Right cardiac atrium (tissue), 5 donors: ENCODE measurements at regions not wholly inside any gene's neighbourhood (a gene's known extent, or its start where the extent isn't known, plus 50 kb on each side); places are given as distances from the start of the nearest gene placed in this dataset.

Experiments used
- ATAC-seq, 2 donors: fragments of 200-7000 bp; cut with Tn5 transposase; one replicate each; pipeline versions ENCODE4 v1.8.0 to v1.9.1; 2020; ENCODE audit warnings: moderate library complexity in 2 of 2, mild to moderate bottlenecking in 1 of 2
- DNase-seq, 3 donors: peaks; one replicate each; pipeline ENCODE4 v3.0.0-alpha.2; 2020
- H3K27ac ChIP-seq: one replicate; pipeline ENCODE4 v1.5.1; 2013; ENCODE audit warnings: mild to moderate bottlenecking, low read length, control low read depth, moderate library complexity
- H3K27me3 ChIP-seq: one replicate; pipeline ENCODE4 v1.6.1; 2013; ENCODE audit not compliant: control insufficient read depth, insufficient read depth
- H3K4me1 ChIP-seq: one replicate; pipeline ENCODE4 v1.6.1; 2013; ENCODE audit warnings: low read length; ENCODE audit not compliant: control insufficient read depth, insufficient read depth
- H3K4me3 ChIP-seq: one replicate; pipeline ENCODE4 v1.5.1; 2013; ENCODE audit warnings: low read length, control low read depth
- H3K9me3 ChIP-seq: one replicate; pipeline ENCODE4 v1.6.1; 2013; ENCODE audit warnings: low read length; ENCODE audit not compliant: control insufficient read depth
- WGBS: extraction: QIAGEN DNeasy Blood & Tissue Kit; methylation state at CpG from one replicate; pipeline ENCODE4 v1.1.7; 2013; 5-methylcytosine and 5-hydroxymethylcytosine counted together
- intact Hi-C, 4 donors: fragments of 100-400 bp; cut with DNase I; formaldehyde crosslinking; loops; one replicate each; pipeline versions ENCODE4 v1.11.0 to v1.14.0; 2022 to 2023
- donor health status: healthy with polysubstance abuse.
- donor health status: DM: no; HTN: yes; CAD: no.
- donor health status: DM: no; HTN: no; CAD: no.
- donor health status: DM: no; HTN: yes; CAD: no; lungs with severe emphysema.
- donor health status: DM: yes; HTN: yes; CAD: no.

DNA sequence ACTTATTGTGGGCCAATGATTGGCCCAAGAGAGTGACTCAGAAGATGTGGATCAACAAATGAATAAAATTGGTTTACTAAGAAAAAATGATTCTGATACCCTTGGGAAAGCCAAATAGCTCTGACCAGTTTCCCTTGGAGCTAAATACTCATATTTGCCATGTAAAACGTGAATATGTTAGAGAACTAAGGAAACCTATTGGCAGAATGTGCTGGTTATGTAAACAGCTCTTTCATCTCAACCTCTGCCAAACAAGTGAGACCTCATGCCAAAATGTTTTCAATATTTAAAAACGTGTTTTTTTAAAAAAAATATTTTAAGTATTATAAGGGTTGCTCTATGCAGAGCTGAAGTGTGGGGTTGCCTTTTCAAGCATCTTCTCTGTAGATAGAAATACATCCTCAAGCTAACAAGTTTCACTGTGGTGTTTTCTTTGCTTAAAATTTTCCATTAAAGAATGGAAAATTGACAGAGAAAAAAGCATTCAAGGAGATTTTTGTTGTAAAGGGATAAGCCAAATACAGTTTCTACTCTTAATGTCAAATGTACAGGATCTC lies 186.9 kb upstream of the TUT7 start:
- 50% methylated on average over 2 of the region's 2 CpGs for WGBS
- no peak for ATAC-seq

GRCh38 chr9:86535406-86535915 lies 181.3 kb upstream of the TUT7 start:
- DNase-seq: no peak
- Histone ChIP-seq H3K4me3 (no peak overlapping the region), H3K27me3 (no peaks in the 10 kb centered on the region), H3K9me3 (no peaks in the 10 kb centered on the region), H3K27ac (no peak overlapping the region), H3K4me1 (no peaks in the 10 kb centered on the region)
- intact Hi-C loops: no loop called here
- no peak for ATAC-seq
- WGBS: 87% methylated on average over 5 of the region's 5 CpGs

More for the DNA sequence above, 186.9 kb upstream of the TUT7 start:
- H3K27ac ChIP-seq: no peak overlapping the region
- intact Hi-C loops: no loop called here
- no peaks in the 10 kb centered on the region for H3K27me3 ChIP-seq
- H3K4me1 ChIP-seq: no peaks in the 10 kb centered on the region
- no peak overlapping the region for H3K4me3 ChIP-seq
- DNase-seq: no peak
- no peaks in the 10 kb centered on the region for H3K9me3 ChIP-seq

GRCh38 chr9:86534572-86535258 lies 180.5 kb upstream of the TUT7 start:
- WGBS: 65% methylated on average over 4 of the region's 4 CpGs
- no peaks in the 10 kb centered on the region for H3K9me3 ChIP-seq
- ATAC-seq: peak; percentile 67 to 81
- intact Hi-C loops: no loop called here
- no peak overlapping the region for H3K4me3 ChIP-seq
- no peak overlapping the region for H3K27ac ChIP-seq
- H3K4me1 ChIP-seq: no peaks in the 10 kb centered on the region
- H3K27me3 ChIP-seq: no peaks in the 10 kb centered on the region
- no peak for DNase-seq

- no peak overlapping the region for H3K27ac ChIP-seq
- no peak for DNase-seq
- WGBS: 93% methylated on average over 4 of the region's 4 CpGs
- no peak for ATAC-seq
- intact Hi-C loops: no loop called here
- no peak overlapping the region for H3K4me3 ChIP-seq
- H3K27me3 ChIP-seq: no peaks in the 10 kb centered on the region
- no peaks in the 10 kb centered on the region for H3K9me3 ChIP-seq
- no peaks in the 10 kb centered on the region for H3K4me1 ChIP-seq
Measured at GRCh38 chr9:86531971-86532640, 177.9 kb upstream of the TUT7 start.

DNA sequence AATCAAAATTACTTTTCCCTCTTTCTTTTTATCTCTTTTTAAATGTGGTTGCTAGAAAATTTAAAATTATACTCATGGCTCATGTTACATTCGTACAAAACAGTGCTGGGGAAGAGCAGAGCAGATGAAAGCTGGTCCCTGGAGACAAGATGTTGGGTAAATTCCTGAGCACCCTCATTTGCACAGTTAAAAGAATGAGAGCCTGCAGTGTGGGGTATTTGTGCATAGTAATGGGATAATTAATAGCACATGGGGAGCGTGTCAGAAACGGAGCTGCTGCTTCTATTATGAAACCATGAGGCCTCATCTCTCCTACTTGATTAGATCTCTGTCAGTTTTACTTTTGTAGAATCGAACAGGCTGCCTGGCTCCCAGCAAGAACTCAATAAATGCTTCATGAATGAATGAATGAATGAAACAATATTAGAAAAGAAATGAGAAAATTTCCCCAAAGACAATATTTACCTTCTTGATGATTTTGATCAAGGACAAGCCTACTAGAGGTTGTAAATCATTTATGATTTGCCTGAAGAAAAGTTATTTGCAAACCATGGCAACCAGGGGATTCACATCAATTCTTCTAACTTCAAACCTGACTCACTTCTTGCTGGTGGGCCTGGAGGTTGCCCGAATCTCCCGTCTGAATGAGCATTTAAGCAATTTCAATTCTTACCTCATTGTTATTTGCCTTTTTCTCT lies 177.2 kb upstream of the TUT7 start:
- Histone ChIP-seq H3K9me3 (no peaks in the 10 kb centered on the region), H3K27ac (no peak overlapping the region), H3K27me3 (no peaks in the 10 kb centered on the region), H3K4me3 (no peak overlapping the region), H3K4me1 (no peaks in the 10 kb centered on the region)
- WGBS: 83% methylated on average over 6 of the region's 6 CpGs
- ATAC-seq (no peak), DNase-seq (no peak)
- intact Hi-C loops: no loop called here

GRCh38 chr9:86529496-86530275 lies 175.5 kb upstream of the TUT7 start:
- intact Hi-C loops: no loop called here
- Histone ChIP-seq H3K9me3 (no peaks in the 10 kb centered on the region), H3K27me3 (no peaks in the 10 kb centered on the region), H3K4me3 (no peak overlapping the region), H3K27ac (no peak overlapping the region), H3K4me1 (no peaks in the 10 kb centered on the region)
- ATAC-seq (no peak), DNase-seq (no peak)
- WGBS: 81% methylated on average over 4 of the region's 4 CpGs

- DNase-seq (no peak), ATAC-seq (no peak)
- 45% methylated on average over 6 of the region's 6 CpGs for WGBS
- Histone ChIP-seq H3K4me3 (no peak overlapping the region), H3K4me1 (no peaks in the 10 kb centered on the region), H3K27ac (no peak overlapping the region), H3K9me3 (no peaks in the 10 kb centered on the region), H3K27me3 (no peaks in the 10 kb centered on the region)
- intact Hi-C loops: no loop called here
Measured at GRCh38 chr9:86526021-86526420, 171.8 kb upstream of the TUT7 start.

- ATAC-seq (no peak), DNase-seq (no peak)
- intact Hi-C loops: no loop called here
- 75% methylated on average over 5 of the region's 5 CpGs for WGBS
- Histone ChIP-seq H3K4me3 (no peak overlapping the region), H3K4me1 (no peaks in the 10 kb centered on the region), H3K27me3 (no peaks in the 10 kb centered on the region), H3K27ac (no peak overlapping the region), H3K9me3 (no peaks in the 10 kb centered on the region)
Measured at GRCh38 chr9:86525182-86525581, 171.0 kb upstream of the TUT7 start.

DNA sequence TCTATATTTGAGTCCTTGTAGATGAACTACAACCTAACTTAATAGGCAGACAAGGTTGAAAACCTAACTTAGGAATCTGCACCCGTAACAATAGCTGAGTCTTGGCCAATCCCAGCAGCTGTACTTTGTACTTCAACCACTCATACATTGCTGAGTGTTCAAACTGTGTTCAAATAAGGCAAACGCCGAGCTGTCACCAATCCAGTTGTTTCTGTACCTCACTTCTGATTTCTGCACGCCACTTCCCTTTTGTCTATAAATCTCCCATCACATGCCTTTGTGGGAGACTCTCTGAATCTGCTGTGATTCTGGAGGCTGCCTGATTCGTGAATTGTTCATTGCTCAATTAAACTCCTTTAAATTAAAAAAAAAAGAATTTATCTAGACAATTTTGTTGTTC lies 167.8 kb upstream of the TUT7 start:
- Histone ChIP-seq H3K9me3 (no peaks in the 10 kb centered on the region), H3K4me3 (no peak overlapping the region), H3K27ac (no peak overlapping the region), H3K27me3 (no peaks in the 10 kb centered on the region), H3K4me1 (no peaks in the 10 kb centered on the region)
- WGBS: 62% methylated on average over 5 of the region's 5 CpGs
- DNase-seq (no peak), ATAC-seq (no peak)
- intact Hi-C loops: no loop called here

DNA sequence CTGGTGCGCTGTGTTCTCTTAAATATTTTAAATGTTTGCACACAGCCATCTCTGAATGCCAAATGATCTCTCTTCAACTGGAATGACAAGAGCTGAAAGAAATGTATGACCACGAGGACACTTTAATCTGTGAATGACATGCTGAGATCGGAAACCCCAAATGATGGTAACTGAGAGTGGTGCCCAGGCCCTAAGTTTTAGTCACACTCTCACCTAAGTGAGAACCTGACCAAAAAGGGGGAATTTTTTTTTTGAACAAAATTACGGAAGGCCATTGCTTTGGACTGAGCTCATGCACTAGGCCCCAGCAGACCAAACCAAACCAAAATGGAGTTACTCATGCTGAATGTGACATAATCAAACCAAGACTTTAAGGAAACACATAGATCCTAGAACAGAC lies 167.1 kb upstream of the TUT7 start:
- DNase-seq (no peak), ATAC-seq (no peak)
- intact Hi-C loops: no loop called here
- H3K27ac ChIP-seq: no peak overlapping the region
- H3K27me3 ChIP-seq: no peaks in the 10 kb centered on the region
- H3K4me1 ChIP-seq: no peaks in the 10 kb centered on the region
- no peak overlapping the region for H3K4me3 ChIP-seq
- WGBS: 82% methylated on average over 4 of the region's 4 CpGs
- H3K9me3 ChIP-seq: no peaks in the 10 kb centered on the region
